SK-N-SH treated with all-trans-retinoic acid at 6 μM for 48 hours (cell line): ENCODE measurements at regions not wholly inside any gene's neighbourhood (a gene's known extent, or its start where the extent isn't known, plus 50 kb on each side); places are given as distances from the start of the nearest gene placed in this dataset.

Experiments used
- ARNTL ChIP-seq: fragments of 450-650 bp; formaldehyde crosslinking; IDR thresholded peaks from 2 replicates; pipeline ENCODE4 v1.5.0; 2020; ENCODE audit warnings: low read depth, mild to moderate bottlenecking, moderate library complexity, borderline replicate concordance
- POU6F1 ChIP-seq: fragments of 250-450 bp; sonication (Bioruptor Pico); IDR thresholded peaks from 2 replicates; pipeline ENCODE4 v1.8.0; 2021; ENCODE audit warnings: low read depth, mild to moderate bottlenecking, moderate library complexity, borderline replicate concordance
- PPARA ChIP-seq: fragments of 250-450 bp; sonication (Bioruptor Pico); IDR thresholded peaks from 2 replicates; pipeline ENCODE4 v1.5.0; 2020; ENCODE audit warnings: mild to moderate bottlenecking, borderline replicate concordance
- RARB ChIP-seq: fragments of 250-450 bp; sonication (Bioruptor Pico); IDR thresholded peaks from 2 replicates; pipeline ENCODE4 v1.8.0; 2021; ENCODE audit warnings: mild to moderate bottlenecking, moderate library complexity
- TOX ChIP-seq: fragments of 250-450 bp; sonication (Bioruptor Pico); IDR thresholded peaks from 2 replicates; pipeline ENCODE4 v1.8.0; 2021; ENCODE audit warnings: mild to moderate bottlenecking, moderate library complexity, borderline replicate concordance
- TSHZ2 ChIP-seq: fragments of 250-450 bp; sonication (Bioruptor Pico); IDR thresholded peaks from 2 replicates; pipeline ENCODE4 v1.5.0; 2020; ENCODE audit warnings: mild to moderate bottlenecking, moderate library complexity
- ZFP30 ChIP-seq: fragments of 450-650 bp; formaldehyde crosslinking; IDR thresholded peaks from 2 replicates; pipeline ENCODE4 v1.5.0; 2022; ENCODE audit warnings: mild to moderate bottlenecking, moderate library complexity
- ZNF565 ChIP-seq: fragments of 450-650 bp; formaldehyde crosslinking; conservative IDR thresholded peaks from 2 replicates; pipeline ENCODE4 v1.5.0; 2020; ENCODE audit warnings: low read depth, mild to moderate bottlenecking, moderate library complexity

- TF ChIP-seq TOX (CRISPR knock-in tag) (no peak), POU6F1 (CRISPR knock-in tag) (no peak), ZNF565 (CRISPR knock-in tag) (no peak), ARNTL (CRISPR knock-in tag) (no peak), RARB (no peak), TSHZ2 (CRISPR knock-in tag) (no peak), ZFP30 (CRISPR knock-in tag) (no peak), PPARA (CRISPR knock-in tag) (no peak)
These were observed 747.9 kb upstream of the COBL start for GRCh38 chr7:52064493-52064892.
